ENCODE measurements at regions not wholly inside any gene's neighbourhood (a gene's known extent, or its start where the extent isn't known, plus 50 kb on each side); places are given as distances from the start of the nearest gene placed in this dataset.

GRCh38 chr11:103545551-103545950 lies 436.3 kb downstream of the DYNC2H1 start:
- no peaks in the 10 kb centered on the region for H4K20me1 ChIP-seq (ENCODE audit: insufficient read depth, low read length)
- no peaks in the 10 kb centered on the region for H3K79me2 ChIP-seq (ENCODE audit: insufficient read depth, low read length)
- DNase-seq (ENCODE audit: low spot score) = no peak
- H3K27me3 ChIP-seq (ENCODE audit: control insufficient read depth in 1 of 2, insufficient read depth in 2 of 2, low read length in 2 of 2) = no peaks in the 10 kb centered on the region; a peak in 1 of 5 replicates
- H3K36me3 ChIP-seq (replicated peaks in 1 of 2; ENCODE audit: control insufficient read depth in 1 of 2, insufficient read depth in 2 of 2, low read length in 2 of 2) = no peaks in the 10 kb centered on the region
- H3K4me1 ChIP-seq (ENCODE audit: insufficient read depth, low read length) = no peaks in the 10 kb centered on the region
- no peak overlapping the region for H3K27ac ChIP-seq (ENCODE audit: extremely low read length, insufficient read depth, low read length)
- no peak for ATAC-seq
- H3K9ac ChIP-seq (ENCODE audit: insufficient read depth, low read depth, low read length) = no peak overlapping the region
- H3K4me3 ChIP-seq (replicated peaks in 1 of 3; ENCODE audit: insufficient read depth in 1 of 3, low read depth in 2 of 3, low read length in 3 of 3) = no peak overlapping the region
- no peak for FAIRE-seq
- no TSS peak for BruUV-seq (replicated peaks)
- POLR2A ChIA-PET = no interaction called here
- no peak for TF ChIP-seq SP2 (CRISPR knock-in tag; IDR thresholded peaks at IDR 0.05)
- no peak for TF ChIP-seq LBX2 (CRISPR knock-in tag; IDR thresholded peaks at IDR 0.05; ENCODE audit: borderline replicate concordance)
- no peak for TF ChIP-seq YY1 (IDR thresholded peaks at IDR 0.05; ENCODE audit: insufficient read depth, insufficient replicate concordance, low read depth, low read length)
- TF ChIP-seq ZNF260 (CRISPR knock-in tag; IDR thresholded peaks at IDR 0.05; ENCODE audit: borderline replicate concordance, low read depth) = no peak
- TF ChIP-seq ZNF33B (CRISPR knock-in tag; IDR thresholded peaks at IDR 0.05) = no peak
- no peak for TF ChIP-seq MXD3 (CRISPR knock-in tag; IDR thresholded peaks at IDR 0.05)
- H2AFZ ChIP-seq (ENCODE audit: low read length) = no peak overlapping the region
- in situ Hi-C loops (cut with HindIII; ENCODE audit: extremely low pct_ligation_motif_present, low pct_unique_long_range_greater_than_20kb) (no loop called here), intact Hi-C loops (cut with micrococcal nuclease; ENCODE audit: unreplicated experiment) (no loop called here)
- H3K4me2 ChIP-seq (ENCODE audit: low read depth, low read length) = no peak overlapping the region
- CTCF ChIA-PET (ENCODE audit: low intra/inter-chr PET ratio, low total read pairs) = no interaction called here
- peaks cover 19% of the 10 kb centered on the region for H3K9me3 ChIP-seq (ENCODE audit: low read length)

GRCh38 chr11:103546236-103546635 lies 437.0 kb downstream of the DYNC2H1 start:
- intact Hi-C loops (cut with micrococcal nuclease; ENCODE audit: unreplicated experiment) (no loop called here), in situ Hi-C loops (cut with HindIII; ENCODE audit: extremely low pct_ligation_motif_present, low pct_unique_long_range_greater_than_20kb) (no loop called here)
- H2AFZ ChIP-seq (ENCODE audit: low read length) = no peak overlapping the region
- WGBS (ENCODE audit: low lambda C conversion rate) = 2% methylated on average over 2 of the region's 2 CpGs
- peaks cover 13% of the 10 kb centered on the region for H3K9me3 ChIP-seq (ENCODE audit: low read length)
- H3K4me1 ChIP-seq (ENCODE audit: insufficient read depth, low read length) = no peaks in the 10 kb centered on the region
- no peak overlapping the region for H3K27ac ChIP-seq (ENCODE audit: extremely low read length, insufficient read depth, low read length)
- no peak overlapping the region for H3K9ac ChIP-seq (ENCODE audit: insufficient read depth, low read depth, low read length)
- FAIRE-seq (no peak), ATAC-seq (no peak), DNase-seq (ENCODE audit: low spot score) (no peak)
- POLR2A ChIA-PET = no interaction called here
- no peak overlapping the region for H3K4me2 ChIP-seq (ENCODE audit: low read depth, low read length)
- no peaks in the 10 kb centered on the region for H3K36me3 ChIP-seq (replicated peaks in 1 of 2; ENCODE audit: control insufficient read depth in 1 of 2, insufficient read depth in 2 of 2, low read length in 2 of 2)
- H4K20me1 ChIP-seq (ENCODE audit: insufficient read depth, low read length) = no peaks in the 10 kb centered on the region
- H3K79me2 ChIP-seq (ENCODE audit: insufficient read depth, low read length) = no peaks in the 10 kb centered on the region
- no TSS peak for BruUV-seq (replicated peaks)
- CTCF ChIA-PET (ENCODE audit: low intra/inter-chr PET ratio, low total read pairs) = no interaction called here
- H3K27me3 ChIP-seq (ENCODE audit: control insufficient read depth in 1 of 2, insufficient read depth in 2 of 2, low read length in 2 of 2) = no peaks in the 10 kb centered on the region; a peak in 1 of 5 replicates
- no peak overlapping the region for H3K4me3 ChIP-seq (replicated peaks in 1 of 3; ENCODE audit: insufficient read depth in 1 of 3, low read depth in 2 of 3, low read length in 3 of 3)
- TF ChIP-seq MTF1 (CRISPR knock-in tag; IDR thresholded peaks at IDR 0.05) (no peak), TRAFD1 (CRISPR knock-in tag; IDR thresholded peaks at IDR 0.05; ENCODE audit: borderline replicate concordance) (no peak), ZNF317 (CRISPR knock-in tag; IDR thresholded peaks at IDR 0.05) (no peak), ZNF777 (CRISPR knock-in tag; IDR thresholded peaks at IDR 0.05) (no peak), ZNF773 (CRISPR knock-in tag; IDR thresholded peaks at IDR 0.05; ENCODE audit: borderline replicate concordance) (no peak), ZNF335 (CRISPR knock-in tag; IDR thresholded peaks at IDR 0.05) (no peak), ZNF652 (CRISPR knock-in tag; IDR thresholded peaks at IDR 0.05; ENCODE audit: borderline replicate concordance, low read depth) (no peak), ZNF557 (CRISPR knock-in tag; IDR thresholded peaks at IDR 0.05) (no peak), ARID3A (IDR thresholded peaks at IDR 0.05; ENCODE audit: low read depth, low read length) (no peak), SNAPC5 (CRISPR knock-in tag; IDR thresholded peaks at IDR 0.05; ENCODE audit: borderline replicate concordance) (no peak), ZNF251 (CRISPR knock-in tag; IDR thresholded peaks at IDR 0.05) (no peak)

Data from HepG2 (cell line).